BE2C (cell line): ENCODE measurements at regions not wholly inside any gene's neighbourhood (a gene's known extent, or its start where the extent isn't known, plus 50 kb on each side); places are given as distances from the start of the nearest gene placed in this dataset.

Source experiments
- DNase-seq: peaks from one replicate; pipeline ENCODE4 v3.0.0-alpha.2; 2020
- H3K27me3 ChIP-seq: fragments of 250-450 bp; sonication (Bioruptor Pico); 2 replicates; pipeline ENCODE4 v1.5.1; 2020; ENCODE audit warnings: mild to moderate bottlenecking
- H3K36me3 ChIP-seq: fragments of 250-450 bp; sonication (Bioruptor Pico); 2 replicates; pipeline ENCODE4 v1.5.1; 2020; ENCODE audit warnings: mild to moderate bottlenecking
- H3K4me1 ChIP-seq: fragments of 250-450 bp; sonication (Bioruptor Pico); 2 replicates; pipeline ENCODE4 v1.5.1; 2020
- H3K4me3 ChIP-seq: 2 replicates; pipeline ENCODE4 v1.5.1; 2011; ENCODE audit warnings: low read depth, low read length
- H3K9me3 ChIP-seq: fragments of 250-450 bp; sonication (Bioruptor Pico); 2 replicates; pipeline ENCODE4 v1.5.1; 2020
- CTCF ChIP-seq: IDR thresholded peaks from 2 replicates; pipeline ENCODE4 v1.5.1; 2012; ENCODE audit warnings: mild to moderate bottlenecking, low read depth, low read length

- Histone ChIP-seq H3K9me3 (no peaks in the 10 kb centered on the region), H3K27me3 (no peaks in the 10 kb centered on the region), H3K4me3 (no peak overlapping the region), H3K4me1 (no peaks in the 10 kb centered on the region; the same call in 1 of the 2 replicates), H3K36me3 (no peaks in the 10 kb centered on the region)
- no peak for DNase-seq
- TF ChIP-seq CTCF = no peak
These were observed 343.5 kb upstream of the GATB start for GRCh38 chr4:152104356-152104755.

- no peaks in the 10 kb centered on the region for H3K27me3 ChIP-seq
- no peak for TF ChIP-seq CTCF
- H3K4me1 ChIP-seq = no peaks in the 10 kb centered on the region; the same call in 1 of the 2 replicates
These were observed 342.5 kb upstream of the GATB start for GRCh38 chr4:152103181-152103901.

GRCh38 chr4:152102436-152103000 is 341.7 kb upstream of the GATB start:
- no peak for DNase-seq
- H3K36me3 ChIP-seq = no peaks in the 10 kb centered on the region
- no peaks in the 10 kb centered on the region for H3K9me3 ChIP-seq
- no peaks in the 10 kb centered on the region for H3K27me3 ChIP-seq
- no peaks in the 10 kb centered on the region; the same call in 1 of the 2 replicates for H3K4me1 ChIP-seq
- TF ChIP-seq CTCF = no peak
- no peak overlapping the region for H3K4me3 ChIP-seq

More at GRCh38 chr4:152103181-152103901, 342.5 kb upstream of the GATB start:
- no peak for DNase-seq
- Histone ChIP-seq H3K4me3 (no peak overlapping the region), H3K9me3 (no peaks in the 10 kb centered on the region), H3K36me3 (no peaks in the 10 kb centered on the region)

- TF ChIP-seq CTCF = no peak
- Histone ChIP-seq H3K4me1 (no peaks in the 10 kb centered on the region; the same call in 1 of the 2 replicates), H3K27me3 (no peaks in the 10 kb centered on the region), H3K9me3 (no peaks in the 10 kb centered on the region), H3K36me3 (no peaks in the 10 kb centered on the region), H3K4me3 (no peak overlapping the region)
- no peak for DNase-seq
These were observed 341.0 kb upstream of the GATB start for GRCh38 chr4:152101556-152102435.

- Histone ChIP-seq H3K27me3 (no peaks in the 10 kb centered on the region), H3K4me3 (no peak overlapping the region), H3K4me1 (no peaks in the 10 kb centered on the region; the same call in 1 of the 2 replicates), H3K9me3 (no peaks in the 10 kb centered on the region), H3K36me3 (no peaks in the 10 kb centered on the region)
- no peak for TF ChIP-seq CTCF
- DNase-seq = no peak
These were observed 339.8 kb upstream of the GATB start for GRCh38 chr4:152100379-152101201.
